Hematopoietic multipotent progenitor cell treated with erythropoietin and hydrocortisone succinate and interleukin-3 and kit ligand, for 15 days (in vitro differentiated cells): ENCODE measurements at regions not wholly inside any gene's neighbourhood (a gene's known extent, or its start where the extent isn't known, plus 50 kb on each side); places are given as distances from the start of the nearest gene placed in this dataset.

ENCODE experiments used
- DNase-seq: peaks from one replicate; pipeline ENCODE4 v3.0.0-alpha.2; 2015; ENCODE audit warnings: low spot score

DNA sequence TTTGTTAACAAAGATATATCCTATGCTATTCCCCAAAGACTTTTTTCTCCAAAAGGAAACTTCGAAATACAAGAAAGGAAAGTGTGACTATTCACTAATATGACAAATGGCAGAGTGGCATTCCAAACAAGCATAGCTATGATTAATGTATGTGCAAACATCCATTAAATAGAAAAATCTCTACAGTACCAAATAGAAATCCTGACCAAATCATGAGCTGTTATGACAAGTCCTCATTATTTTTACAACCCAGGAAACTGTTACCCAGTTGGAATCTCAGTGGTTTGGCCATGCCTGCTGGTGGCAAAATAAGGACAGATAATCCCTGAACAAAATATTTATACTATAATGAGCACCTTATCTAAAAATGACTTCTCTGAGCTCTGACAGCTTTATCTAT lies 202.1 kb downstream of the SEC23A start:
- DNase-seq = no peak

DNA sequence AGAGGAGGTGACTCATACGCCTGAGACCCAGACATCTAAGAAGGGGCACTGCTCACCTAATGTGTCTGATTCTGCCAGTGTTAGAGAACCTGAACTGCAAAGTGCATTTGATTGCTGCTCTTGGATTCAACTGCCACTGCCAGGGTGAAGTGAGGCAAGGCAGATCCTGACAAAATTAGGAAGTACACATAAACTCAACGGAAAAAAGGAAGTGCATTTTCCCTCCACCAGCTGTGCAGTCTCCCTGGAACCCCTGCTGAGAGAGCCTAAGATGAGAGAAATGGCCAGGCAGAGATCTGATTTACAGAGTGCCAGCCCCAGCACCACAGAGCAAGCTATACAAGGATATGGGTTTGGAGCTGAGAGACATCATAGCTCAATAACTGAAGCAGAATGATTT lies 215.3 kb downstream of the SEC23A start:
- no peak for DNase-seq

DNA sequence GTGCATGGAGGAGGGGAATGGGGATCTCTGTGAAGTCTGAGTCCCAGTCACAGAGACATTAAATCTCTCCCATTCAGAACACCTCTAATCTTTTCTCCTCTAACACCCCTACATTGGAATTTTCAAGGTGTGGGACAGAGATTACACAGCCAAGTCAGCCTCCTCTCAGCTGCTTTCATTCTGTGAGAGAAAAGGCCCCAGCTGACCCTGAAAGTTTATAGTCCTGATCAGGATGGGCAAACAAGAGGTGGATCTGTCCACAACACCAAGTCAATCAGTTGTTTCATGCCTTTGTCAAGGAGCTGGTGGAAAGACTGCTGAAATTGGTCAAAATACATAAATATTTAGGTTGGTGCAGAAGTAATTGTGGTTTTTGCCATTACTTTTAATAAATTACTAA lies 218.9 kb downstream of the SEC23A start:
- DNase-seq = no peak

DNA sequence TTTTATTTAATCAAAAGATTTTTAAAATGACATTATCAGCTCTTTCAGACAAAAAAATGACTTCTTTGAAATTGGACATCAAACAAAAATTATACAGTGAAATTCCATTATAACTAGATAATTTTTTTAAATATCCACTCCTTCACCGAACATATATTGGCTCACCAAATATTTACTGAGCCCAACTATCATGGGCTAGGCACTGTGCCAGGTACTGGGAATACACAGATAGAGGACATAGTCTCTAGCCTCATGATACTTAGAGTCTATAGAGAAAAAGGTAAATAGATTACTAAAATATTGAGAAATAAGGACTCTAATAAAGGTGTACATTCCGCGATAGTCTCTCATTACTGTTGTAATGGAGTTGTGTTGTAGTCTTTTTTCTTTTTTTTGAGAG lies 219.9 kb downstream of the SEC23A start:
- no peak for DNase-seq

DNA sequence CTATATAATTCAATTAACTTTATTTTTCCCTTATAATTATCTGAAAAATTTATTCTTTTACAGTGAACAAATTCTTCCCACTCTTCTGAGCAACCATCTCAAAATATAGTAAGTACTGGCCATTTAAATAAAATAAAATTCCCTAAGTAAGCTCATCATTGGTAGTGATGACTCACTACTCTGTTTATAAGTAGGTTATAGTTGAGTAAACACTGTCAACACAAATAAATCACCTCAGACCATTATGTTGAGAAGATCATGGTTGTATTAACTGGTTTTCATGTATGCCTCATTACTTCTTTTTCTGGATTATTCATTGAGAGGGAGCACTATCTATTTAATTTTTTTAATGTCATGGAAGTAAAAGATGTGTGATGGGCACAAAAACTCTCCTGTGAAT lies 220.5 kb downstream of the SEC23A start:
- no peak for DNase-seq

DNA sequence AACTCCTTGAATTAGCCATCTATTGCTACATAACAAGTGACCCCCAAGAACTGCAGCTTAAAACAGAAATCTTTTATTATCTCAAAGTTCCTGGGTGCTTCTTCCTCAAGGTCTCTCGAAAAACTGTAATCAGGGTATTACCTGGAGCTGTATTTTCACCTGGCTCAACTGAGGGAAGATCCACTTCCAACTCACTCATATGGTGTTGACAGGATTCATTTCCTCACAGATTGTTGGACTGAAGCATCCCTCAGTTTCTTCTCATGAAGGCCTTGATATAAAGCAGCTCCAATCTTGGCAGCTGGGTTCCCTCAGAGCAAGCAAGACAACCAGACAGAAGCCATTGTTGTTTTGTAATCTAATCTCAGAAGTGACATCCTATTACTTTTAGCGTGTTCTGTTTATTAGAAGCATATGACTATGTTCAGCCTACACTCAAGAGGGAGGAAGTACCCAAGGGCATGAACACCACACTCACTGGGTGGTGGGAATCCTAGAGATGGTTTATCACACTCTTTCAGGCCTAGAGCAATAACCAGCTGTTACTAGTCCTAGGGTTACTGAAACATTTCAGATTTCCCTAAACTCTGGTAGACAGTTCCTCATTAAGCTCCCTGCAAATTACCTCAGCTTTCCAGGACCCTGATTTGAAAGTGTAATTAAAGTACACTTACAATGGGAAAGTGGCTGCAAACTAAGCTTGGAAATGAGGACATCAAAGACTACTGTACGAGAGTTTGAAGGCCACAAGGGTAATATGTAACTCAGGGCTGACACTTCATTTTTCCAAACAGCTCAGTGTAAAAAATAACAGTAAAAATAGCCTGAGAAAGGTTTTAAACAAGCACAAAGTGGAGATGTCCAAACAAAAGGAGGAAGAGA lies 222.2 kb downstream of the SEC23A start:
- no peak for DNase-seq

DNA sequence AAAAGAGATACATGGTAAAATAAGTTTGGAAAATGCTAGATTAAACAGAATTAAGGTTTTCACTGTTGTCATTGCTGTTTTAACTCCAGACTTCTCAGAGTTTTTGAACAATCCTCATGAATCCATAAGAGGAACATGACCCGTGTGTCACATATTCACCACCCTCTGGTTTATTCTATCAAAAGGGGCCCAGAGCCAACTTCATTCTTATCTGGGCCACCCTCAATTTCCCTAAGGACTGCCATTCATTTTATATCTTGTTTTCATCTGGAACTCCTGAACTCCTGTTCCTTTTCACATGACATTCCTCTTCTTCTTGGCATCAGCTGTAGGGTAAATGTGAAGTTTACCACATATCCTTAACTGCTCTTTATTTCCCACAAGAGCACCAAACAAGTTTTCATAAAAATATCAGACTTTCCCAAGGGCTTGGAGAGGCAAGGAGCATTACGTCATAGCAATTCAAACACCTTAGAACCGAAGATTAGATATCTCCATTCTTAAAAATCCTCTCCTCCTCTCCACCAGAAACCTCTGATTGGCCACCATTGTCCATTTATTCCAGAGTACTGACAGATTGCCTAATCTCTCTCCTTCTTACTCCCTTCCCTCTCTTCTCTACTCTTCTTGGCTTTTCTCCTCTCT lies 225.2 kb downstream of the SEC23A start:
- DNase-seq = no peak

DNA sequence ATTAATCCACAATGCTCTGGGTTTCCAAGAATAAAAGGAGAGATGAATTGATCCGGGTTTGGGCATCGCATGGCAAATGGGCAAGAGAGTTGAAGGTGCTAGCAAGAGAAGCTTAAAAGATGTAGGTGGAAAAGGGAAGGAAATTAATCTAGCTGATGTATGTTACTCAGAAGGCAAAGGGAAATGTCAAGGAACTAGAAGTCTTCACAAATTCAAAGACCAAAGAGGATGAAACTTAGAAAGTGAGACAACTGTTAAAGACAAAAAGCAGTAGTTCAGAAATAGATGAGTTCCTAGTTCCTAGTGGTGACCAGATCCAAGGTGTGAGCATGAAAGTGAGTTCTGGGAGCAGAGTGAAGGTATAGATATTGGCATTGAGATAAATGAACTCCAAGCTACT lies 228.3 kb downstream of the SEC23A start:
- no peak for DNase-seq

DNA sequence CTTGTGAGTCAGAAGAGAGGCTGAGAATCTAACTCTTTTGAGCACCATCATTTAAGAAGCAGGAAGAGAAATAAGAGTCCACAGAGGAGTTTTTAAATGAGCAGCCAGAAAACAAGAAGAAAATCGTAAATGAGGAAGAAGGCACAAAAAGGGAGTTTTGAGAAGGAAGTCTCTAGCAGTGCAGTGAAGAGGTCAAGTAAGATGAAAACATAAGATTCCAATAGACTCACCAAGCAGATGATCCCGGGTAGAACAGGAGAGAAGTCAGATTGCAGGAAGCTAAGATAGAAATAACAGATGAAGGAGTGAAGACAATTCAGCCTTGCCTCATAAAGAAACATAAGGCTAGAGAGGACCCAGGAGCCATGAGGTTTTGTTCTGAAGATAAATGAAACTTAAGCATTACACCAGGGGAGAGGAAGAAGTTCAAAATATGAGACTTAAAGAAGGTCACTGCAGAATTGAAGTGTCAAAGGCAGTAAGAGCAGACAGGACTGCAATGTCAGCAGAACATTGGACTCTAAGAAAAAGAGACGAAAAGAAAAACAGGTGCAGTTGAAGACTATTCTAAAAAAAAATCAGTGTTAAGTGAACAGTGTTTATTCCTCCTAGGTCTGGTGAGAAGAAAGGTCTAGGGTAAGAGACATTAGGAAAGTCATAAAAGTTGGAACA lies 229.0 kb downstream of the SEC23A start:
- DNase-seq = no peak

DNA sequence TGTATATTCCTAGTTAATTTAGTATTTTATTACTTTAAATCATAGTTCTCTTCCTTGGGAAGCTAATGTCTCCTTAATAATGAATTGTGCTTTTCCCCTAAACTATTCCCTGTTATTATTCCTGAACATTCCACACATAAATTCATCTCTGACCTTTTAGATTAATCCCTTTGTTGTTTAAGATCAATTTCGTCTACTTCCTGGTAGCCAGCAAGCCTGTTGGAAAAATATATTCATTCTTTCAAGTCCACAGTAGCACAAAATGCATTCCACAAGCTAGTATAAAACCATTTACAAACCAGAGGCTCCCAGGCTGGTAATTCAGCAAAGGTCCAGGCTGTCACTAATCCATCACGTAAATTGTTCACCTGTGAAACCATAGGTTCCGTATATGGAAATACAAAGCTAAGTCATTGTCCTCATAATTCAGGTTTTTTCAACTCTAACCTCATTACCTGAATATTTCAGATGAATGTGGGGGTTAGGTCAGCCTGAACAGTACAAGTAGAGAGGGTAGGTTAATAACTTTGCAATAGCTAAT lies 232.7 kb downstream of the SEC23A start:
- no peak for DNase-seq

DNA sequence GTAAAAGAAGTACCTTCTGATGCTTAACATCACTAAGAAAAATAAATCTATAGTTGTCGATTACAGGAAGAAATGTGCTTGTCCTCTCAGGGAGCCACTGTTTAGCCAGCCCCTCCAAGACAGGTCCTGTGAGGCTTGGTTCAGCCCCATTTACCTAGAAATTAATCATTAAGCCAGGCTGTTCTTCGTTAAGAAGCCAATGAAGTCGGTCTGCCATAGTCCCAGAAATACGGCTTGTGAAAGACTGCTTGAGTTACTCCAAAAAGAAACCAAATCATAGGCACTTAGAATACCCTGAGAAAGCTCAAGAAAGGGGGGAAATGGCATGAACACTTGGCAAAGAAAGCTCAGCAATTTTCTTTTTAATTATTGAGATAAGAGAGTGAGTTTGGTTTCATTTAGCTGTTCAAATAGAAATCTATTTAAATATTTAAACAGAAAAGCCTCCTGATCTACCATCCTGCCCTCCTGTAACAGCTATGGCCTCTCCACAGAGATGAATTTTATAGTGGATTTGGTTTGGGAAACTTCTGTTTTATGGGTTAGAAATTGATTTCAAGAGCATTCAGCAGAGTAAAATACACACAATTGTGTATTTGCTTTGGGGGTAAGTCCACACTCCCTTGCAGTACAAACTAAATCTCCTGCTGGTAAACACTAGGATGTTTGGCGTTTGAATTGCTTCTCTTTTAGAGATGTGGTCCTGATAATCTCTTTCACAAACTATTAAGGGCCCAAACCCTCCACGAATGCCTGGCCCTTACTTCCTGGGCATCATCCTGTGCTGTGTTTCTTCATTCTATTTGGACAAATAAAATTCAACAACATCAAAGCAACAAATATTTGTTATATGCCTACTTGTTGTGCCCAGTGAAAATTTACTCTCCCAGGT lies 234.4 kb downstream of the SEC23A start:
- DNase-seq = no peak

DNA sequence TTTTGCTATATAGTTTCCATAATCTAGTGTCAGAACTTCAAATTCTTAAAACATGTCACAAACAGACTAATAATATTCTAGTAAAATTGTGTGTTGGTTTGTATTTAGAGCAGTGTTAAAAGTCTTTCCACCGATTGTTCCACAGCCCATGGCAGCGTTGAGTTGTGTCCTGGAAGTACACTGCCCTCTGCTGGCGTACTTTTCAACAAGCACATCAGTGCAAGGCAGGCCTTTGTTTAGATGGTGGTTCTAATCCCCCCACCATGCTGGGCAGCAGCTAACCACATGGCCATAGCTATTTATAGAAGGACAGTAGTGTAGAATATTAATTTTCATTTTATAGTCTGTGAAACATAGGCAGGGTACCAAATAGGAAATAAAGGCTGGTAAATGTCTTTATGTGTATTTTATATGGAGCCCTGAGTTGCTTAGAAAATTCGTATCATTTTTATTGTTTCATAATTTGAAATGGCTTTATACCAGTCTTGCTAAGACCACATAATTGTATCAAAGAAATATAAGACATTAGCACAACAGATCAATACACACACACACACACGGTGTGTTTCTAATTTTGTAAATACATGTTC lies 235.4 kb downstream of the SEC23A start:
- DNase-seq = peak; percentile 42

DNA sequence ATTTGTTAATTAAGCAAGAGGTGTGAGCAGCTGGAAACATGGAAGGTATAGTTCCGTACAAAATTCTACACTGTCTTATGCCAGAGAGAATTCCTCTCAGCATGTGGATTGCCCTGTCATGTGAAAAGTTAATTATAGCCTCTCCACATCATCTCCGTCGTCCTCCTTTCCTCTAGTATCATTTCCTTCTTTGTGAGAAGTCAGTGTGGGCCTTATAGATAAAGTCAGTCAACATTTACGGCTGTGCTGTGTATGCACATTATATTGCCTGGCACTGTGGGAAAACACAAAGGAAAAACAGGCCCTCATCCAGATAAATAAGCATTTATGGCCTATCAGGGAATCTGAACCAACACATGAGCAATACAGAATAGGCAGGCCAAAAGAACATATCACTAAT lies 236.6 kb downstream of the SEC23A start:
- no peak for DNase-seq

DNA sequence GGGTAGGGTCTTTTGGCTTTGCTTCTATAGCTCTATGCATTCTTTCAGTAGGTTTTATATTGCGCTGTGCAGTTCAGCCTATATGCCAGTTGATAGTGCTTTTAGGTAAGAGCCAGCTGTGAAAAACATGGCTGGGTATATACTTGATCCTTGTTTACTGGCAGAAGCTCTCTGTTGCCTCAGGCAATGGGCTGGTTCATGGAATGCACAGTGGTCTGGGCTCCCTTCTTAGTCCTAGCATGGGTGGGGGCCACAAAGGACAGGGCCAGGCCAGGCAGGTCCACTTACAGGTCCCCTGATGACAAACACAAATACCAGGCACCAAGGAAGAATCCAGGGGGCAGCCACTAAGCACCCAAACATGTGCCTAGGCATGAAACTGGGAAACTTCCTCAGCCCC lies 240.7 kb downstream of the SEC23A start:
- DNase-seq = no peak

DNA sequence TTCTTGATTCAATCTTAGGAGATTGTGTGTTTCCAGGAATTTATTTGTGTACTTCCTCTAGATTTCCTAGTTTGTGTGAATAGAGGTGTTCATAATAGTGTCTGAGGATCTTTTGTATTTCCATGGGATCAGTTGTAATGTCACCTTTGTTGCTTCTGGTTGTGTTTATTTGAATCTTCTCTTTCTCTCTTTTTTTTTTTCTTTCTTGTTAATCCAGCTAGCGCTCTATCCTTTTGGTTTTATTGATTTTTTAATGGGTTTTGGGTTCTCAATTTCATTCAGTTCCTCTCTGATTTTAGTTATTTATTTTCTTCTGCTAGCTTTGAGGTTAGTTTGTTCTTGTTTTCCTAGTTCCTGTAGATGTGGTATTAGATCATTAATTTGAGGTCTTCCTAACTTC lies 242.5 kb downstream of the SEC23A start:
- no peak for DNase-seq

DNA sequence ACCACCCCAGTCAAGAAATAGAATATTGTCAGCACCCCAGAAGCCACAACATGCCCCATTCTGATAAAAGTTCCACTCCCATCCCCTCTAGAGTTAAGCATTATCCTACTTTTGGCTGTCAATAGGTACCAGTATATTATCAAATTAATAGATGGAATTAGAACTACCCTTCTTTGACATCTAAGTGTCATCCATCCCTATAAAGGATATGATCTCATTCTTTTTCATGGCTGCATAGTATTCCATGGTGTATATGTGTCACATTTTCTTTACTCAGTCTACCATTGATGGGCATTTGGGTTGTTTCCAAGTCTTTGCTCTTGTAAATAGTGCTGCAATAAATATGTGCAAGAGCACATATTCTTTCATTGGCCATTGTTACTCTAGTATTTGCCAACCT lies 246.2 kb downstream of the SEC23A start:
- DNase-seq = no peak

DNA sequence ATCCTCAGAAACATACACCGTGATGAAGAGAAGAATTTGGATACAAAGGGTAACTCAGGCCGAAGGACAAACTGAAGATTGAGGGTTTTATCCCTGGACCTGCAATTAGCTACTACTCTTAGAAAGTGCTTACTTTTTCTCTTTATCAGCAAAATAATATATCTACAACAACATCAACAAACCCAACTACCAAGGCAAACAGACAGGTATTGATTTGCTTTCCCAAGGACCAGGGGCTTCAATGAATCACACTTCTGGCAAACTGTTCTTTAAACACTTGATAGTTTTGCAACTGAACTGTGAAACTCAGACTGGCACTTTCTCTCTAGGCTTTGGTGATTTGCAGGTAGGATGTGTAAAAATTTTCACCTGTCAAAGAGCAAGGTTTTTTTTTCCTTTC lies 247.5 kb downstream of the SEC23A start:
- no peak for DNase-seq

DNA sequence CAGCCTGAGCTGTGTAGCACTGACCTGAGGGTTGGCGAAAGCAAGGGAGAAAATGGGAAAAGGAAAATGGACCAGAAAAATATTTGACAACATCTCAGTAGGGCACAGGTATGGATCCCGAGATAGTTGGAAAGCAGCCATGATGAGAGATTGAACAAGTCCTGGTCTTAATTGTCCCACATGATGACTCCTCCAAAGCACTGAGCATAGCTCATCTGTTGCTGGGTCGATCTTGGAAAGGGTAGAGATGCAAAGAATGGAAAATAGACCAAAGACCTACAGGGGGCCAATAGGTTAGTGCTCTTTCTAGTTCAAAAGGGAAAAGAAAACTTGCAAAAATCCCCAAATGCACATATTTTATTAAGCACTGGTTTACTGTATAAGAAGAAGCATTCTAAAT lies 251.9 kb downstream of the SEC23A start:
- no peak for DNase-seq

DNA sequence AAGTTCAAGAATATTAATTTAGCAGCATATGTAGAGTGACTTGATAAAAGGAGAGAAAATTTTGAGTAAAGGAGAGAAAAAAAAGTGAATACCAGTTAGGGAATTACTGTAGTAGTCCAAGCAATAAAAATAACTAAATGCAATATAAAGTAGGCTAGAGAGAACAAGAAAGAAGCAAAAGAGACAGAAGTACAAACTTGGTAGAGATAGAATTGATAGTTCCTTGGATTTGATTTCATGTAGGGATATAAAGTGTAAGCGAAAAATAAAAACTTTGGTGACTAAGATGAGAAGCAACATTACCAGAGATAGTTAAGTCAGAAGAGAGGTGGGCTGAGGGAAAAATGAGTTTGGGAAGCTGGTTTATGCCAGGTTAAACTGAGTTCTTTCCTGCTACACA lies 252.4 kb downstream of the SEC23A start:
- no peak for DNase-seq

DNA sequence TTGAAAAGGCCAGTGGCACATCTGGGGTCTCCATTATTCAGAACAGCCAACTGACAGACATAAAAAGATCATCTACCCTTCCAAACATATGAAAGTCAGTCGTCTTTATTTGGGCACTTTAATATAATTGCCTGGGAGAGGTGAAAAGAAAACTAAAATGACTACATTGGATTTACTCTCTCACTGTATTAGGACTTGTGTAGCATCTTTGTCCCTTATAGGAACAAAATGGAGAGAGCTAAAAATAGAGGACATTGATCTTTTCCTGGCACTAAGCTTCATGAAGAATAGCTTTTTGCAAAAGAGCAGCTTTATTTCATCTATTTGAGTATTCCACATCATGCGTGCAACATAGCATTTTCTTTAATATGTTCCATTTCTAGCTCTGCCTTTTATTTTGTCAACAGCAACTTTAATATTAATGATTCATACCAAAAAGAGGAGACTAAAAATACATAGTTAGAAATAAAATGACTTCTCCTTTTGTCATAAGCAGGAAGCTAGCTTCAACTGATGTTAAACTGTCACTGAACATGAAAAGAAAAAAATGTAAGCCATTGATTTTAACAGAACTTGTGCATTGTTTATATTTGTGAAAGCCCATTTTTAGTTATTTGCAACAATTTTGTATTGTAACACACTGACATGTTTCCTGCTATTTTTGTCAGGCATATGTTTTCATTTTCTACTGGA lies 254.6 kb downstream of the SEC23A start:
- no peak for DNase-seq

DNA sequence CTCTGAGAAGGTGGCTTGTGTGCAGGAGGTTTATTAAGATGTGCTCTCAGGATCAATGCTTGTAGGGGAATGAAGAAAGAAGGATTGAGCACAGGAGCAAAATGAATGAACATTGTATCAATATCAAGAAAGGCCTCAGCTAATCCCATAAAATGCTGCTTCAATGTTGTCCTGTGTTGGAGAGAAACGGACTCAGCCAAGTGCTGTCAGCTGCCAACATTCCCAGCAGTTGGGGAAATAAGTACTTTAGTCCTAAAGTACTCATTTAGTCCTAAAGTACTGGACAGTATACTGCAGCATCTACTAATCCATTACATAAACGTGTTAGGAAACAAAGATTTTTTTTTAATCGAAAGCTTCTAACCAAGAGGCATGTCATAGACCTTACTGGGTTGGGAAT lies 255.9 kb downstream of the SEC23A start:
- DNase-seq = no peak
